Adrenal gland (tissue), 5 donors: ENCODE measurements at regions not wholly inside any gene's neighbourhood (a gene's known extent, or its start where the extent isn't known, plus 50 kb on each side); places are given as distances from the start of the nearest gene placed in this dataset.

ENCODE experiments used
- POLR2A ChIP-seq, 2 donors: fragments of 450-650 bp; IDR thresholded peaks; one replicate each; pipeline ENCODE4 v1.6.1; 2017; ENCODE audit warnings: antibody characterized with exemption in 2 of 2, mild to moderate bottlenecking in 2 of 2, moderate library complexity in 1 of 2
- TF ChIP-seq, protein P1 (sequence below), 6 experiments: fragments of 450-650 bp in 4 of 6; fragments of 200-600 bp in 2 of 6; sonication (generic) in 1 of 6; IDR thresholded peaks; 1 replicate in 5 of 6; 2 replicates in 1 of 6; pipeline versions ENCODE4 v1.5.1 to v1.8.0; 2016 to 2021; ENCODE audit warnings: antibody characterized with exemption in 6 of 6, mild to moderate bottlenecking in 2 of 6, moderate library complexity in 1 of 6
- donor health status: DM: no; HTN: no; CAD: no.

- TF ChIP-seq, protein P1, sequence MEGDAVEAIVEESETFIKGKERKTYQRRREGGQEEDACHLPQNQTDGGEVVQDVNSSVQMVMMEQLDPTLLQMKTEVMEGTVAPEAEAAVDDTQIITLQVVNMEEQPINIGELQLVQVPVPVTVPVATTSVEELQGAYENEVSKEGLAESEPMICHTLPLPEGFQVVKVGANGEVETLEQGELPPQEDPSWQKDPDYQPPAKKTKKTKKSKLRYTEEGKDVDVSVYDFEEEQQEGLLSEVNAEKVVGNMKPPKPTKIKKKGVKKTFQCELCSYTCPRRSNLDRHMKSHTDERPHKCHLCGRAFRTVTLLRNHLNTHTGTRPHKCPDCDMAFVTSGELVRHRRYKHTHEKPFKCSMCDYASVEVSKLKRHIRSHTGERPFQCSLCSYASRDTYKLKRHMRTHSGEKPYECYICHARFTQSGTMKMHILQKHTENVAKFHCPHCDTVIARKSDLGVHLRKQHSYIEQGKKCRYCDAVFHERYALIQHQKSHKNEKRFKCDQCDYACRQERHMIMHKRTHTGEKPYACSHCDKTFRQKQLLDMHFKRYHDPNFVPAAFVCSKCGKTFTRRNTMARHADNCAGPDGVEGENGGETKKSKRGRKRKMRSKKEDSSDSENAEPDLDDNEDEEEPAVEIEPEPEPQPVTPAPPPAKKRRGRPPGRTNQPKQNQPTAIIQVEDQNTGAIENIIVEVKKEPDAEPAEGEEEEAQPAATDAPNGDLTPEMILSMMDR (IDR thresholded peaks at IDR 0.05): no peak
- no peak for TF ChIP-seq POLR2A (IDR thresholded peaks at IDR 0.05)
Observed at GRCh38 chr14:55523321-55523720, 56.7 kb upstream of the KTN1 start.
